NCI-H2171 treated with DMSO at 0.1 percent for 48 hours (cell line): ENCODE measurements at regions not wholly inside any gene's neighbourhood (a gene's known extent, or its start where the extent isn't known, plus 50 kb on each side); places are given as distances from the start of the nearest gene placed in this dataset.

ENCODE experiments used
- DNase-seq: peaks from one replicate; lab custom pipeline; 2025; lab: John Stamatoyannopoulos, UW

GRCh38 chr4:6523251-6523650 is 50.8 kb upstream of the PPP2R2C start:
- no peak for DNase-seq

- DNase-seq = peak; percentile 49
Observed at GRCh38 chr4:6524436-6524835, 50.6 kb upstream of the MAN2B2 start.
